ENCODE measurements at regions not wholly inside any gene's neighbourhood (a gene's known extent, or its start where the extent isn't known, plus 50 kb on each side); places are given as distances from the start of the nearest gene placed in this dataset.

- no peaks in the 10 kb centered on the region for H4K20me1 ChIP-seq (ENCODE audit: control insufficient read depth, extremely low read depth, insufficient read depth, low read length)
- no peaks in the 10 kb centered on the region for H3K79me2 ChIP-seq (ENCODE audit: control insufficient read depth, insufficient read depth, low read length)
These were observed 207.5 kb downstream of the CHRDL1 start for GRCh38 chrX:110588164-110588563.

DNA sequence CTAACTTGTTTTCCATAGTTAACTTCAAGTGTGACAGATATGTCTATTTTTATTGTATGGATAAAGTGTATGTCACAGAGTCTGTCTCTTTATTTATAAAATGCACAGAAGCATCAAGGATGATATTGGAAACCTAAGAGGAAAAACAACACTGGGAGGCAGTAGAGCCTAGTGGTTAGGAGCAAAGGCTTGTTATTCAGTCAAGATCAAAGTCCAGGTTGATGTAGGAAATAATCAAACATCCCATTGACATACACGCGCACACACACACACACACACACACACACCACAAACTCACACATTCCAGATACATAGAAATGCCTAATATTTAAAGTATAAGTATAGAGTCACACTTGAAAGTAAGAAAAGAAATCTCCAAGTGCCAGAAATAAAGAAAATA is 206.8 kb downstream of the CHRDL1 start:
- Histone ChIP-seq H3K4me2 (ENCODE audit: control insufficient read depth, extremely low read depth, insufficient read depth, low read depth, low read length) (no peak overlapping the region), H3K4me3 (ENCODE audit: control insufficient read depth in 2 of 3, extremely low read depth in 1 of 3, insufficient read depth in 2 of 3, low read depth in 1 of 3, low read length in 3 of 3) (no peak overlapping the region), H3K9ac (ENCODE audit: control insufficient read depth, extremely low read depth, insufficient read depth, low read length) (no peak overlapping the region), H3K9me3 (ENCODE audit: control insufficient read depth, low read depth, low read length) (no peaks in the 10 kb centered on the region), H3K36me3 (ENCODE audit: control insufficient read depth in 2 of 2, extremely low read depth in 1 of 2, insufficient read depth in 2 of 2, low read length in 2 of 2) (no peaks in the 10 kb centered on the region), H3K79me2 (ENCODE audit: control insufficient read depth, insufficient read depth, low read length) (no peaks in the 10 kb centered on the region), H3K4me1 (ENCODE audit: control insufficient read depth, extremely low read depth, insufficient read depth, low read length) (no peaks in the 10 kb centered on the region), H2AFZ (ENCODE audit: control insufficient read depth, low read length) (no peak overlapping the region), H3K9me1 (ENCODE audit: control insufficient read depth, extremely low read depth, insufficient read depth, low read length) (no peaks in the 10 kb centered on the region), H4K20me1 (ENCODE audit: control insufficient read depth, extremely low read depth, insufficient read depth, low read length) (no peaks in the 10 kb centered on the region), H3K27ac (ENCODE audit: control insufficient read depth, insufficient read depth, low read length) (no peak overlapping the region), H3K27me3 (ENCODE audit: control insufficient read depth, extremely low read depth, insufficient read depth, low read length) (no peaks in the 10 kb centered on the region)
- no peak for DNase-seq (ENCODE audit: low read depth, low spot score)
- TF ChIP-seq EZH2 (IDR thresholded peaks at IDR 0.05; ENCODE audit: low read length): no peak
- TF ChIP-seq, protein P1, sequence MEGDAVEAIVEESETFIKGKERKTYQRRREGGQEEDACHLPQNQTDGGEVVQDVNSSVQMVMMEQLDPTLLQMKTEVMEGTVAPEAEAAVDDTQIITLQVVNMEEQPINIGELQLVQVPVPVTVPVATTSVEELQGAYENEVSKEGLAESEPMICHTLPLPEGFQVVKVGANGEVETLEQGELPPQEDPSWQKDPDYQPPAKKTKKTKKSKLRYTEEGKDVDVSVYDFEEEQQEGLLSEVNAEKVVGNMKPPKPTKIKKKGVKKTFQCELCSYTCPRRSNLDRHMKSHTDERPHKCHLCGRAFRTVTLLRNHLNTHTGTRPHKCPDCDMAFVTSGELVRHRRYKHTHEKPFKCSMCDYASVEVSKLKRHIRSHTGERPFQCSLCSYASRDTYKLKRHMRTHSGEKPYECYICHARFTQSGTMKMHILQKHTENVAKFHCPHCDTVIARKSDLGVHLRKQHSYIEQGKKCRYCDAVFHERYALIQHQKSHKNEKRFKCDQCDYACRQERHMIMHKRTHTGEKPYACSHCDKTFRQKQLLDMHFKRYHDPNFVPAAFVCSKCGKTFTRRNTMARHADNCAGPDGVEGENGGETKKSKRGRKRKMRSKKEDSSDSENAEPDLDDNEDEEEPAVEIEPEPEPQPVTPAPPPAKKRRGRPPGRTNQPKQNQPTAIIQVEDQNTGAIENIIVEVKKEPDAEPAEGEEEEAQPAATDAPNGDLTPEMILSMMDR (optimal IDR thresholded peaks at IDR 0.05 in 1 of 3, IDR thresholded peaks at IDR 0.05 in 1 of 3, conservative IDR thresholded peaks at IDR 0.05 in 1 of 3; ENCODE audit: extremely low read depth in 1 of 3, insufficient read depth in 2 of 3, low read length in 3 of 3): no peak
- FAIRE-seq: no peak
- dilution Hi-C loops (cut with MboI; ENCODE audit: extremely low pct_ligation_motif_present, low sequenced_read_pairs): no loop called here

More at GRCh38 chrX:110588164-110588563, 207.5 kb downstream of the CHRDL1 start:
- FAIRE-seq: no peak
- Histone ChIP-seq H3K9ac (ENCODE audit: control insufficient read depth, extremely low read depth, insufficient read depth, low read length) (no peak overlapping the region), H3K27me3 (ENCODE audit: control insufficient read depth, extremely low read depth, insufficient read depth, low read length) (no peaks in the 10 kb centered on the region), H3K4me1 (ENCODE audit: control insufficient read depth, extremely low read depth, insufficient read depth, low read length) (no peaks in the 10 kb centered on the region), H3K9me1 (ENCODE audit: control insufficient read depth, extremely low read depth, insufficient read depth, low read length) (no peaks in the 10 kb centered on the region), H3K9me3 (ENCODE audit: control insufficient read depth, low read depth, low read length) (no peaks in the 10 kb centered on the region), H3K27ac (ENCODE audit: control insufficient read depth, insufficient read depth, low read length) (no peak overlapping the region), H3K36me3 (ENCODE audit: control insufficient read depth in 2 of 2, extremely low read depth in 1 of 2, insufficient read depth in 2 of 2, low read length in 2 of 2) (no peaks in the 10 kb centered on the region), H3K4me2 (ENCODE audit: control insufficient read depth, extremely low read depth, insufficient read depth, low read depth, low read length) (no peak overlapping the region), H2AFZ (ENCODE audit: control insufficient read depth, low read length) (no peak overlapping the region), H3K4me3 (ENCODE audit: control insufficient read depth in 2 of 3, extremely low read depth in 1 of 3, insufficient read depth in 2 of 3, low read depth in 1 of 3, low read length in 3 of 3) (no peak overlapping the region)
- dilution Hi-C loops (cut with MboI; ENCODE audit: extremely low pct_ligation_motif_present, low sequenced_read_pairs): no loop called here
- no peak for DNase-seq (ENCODE audit: low read depth, low spot score)
- TF ChIP-seq, protein P1 (optimal IDR thresholded peaks at IDR 0.05 in 1 of 3, IDR thresholded peaks at IDR 0.05 in 1 of 3, conservative IDR thresholded peaks at IDR 0.05 in 1 of 3; ENCODE audit: extremely low read depth in 1 of 3, insufficient read depth in 2 of 3, low read length in 3 of 3): no peak
- TF ChIP-seq EZH2 (IDR thresholded peaks at IDR 0.05; ENCODE audit: low read length): no peak

Data from keratinocyte (primary cell).